ENCODE measurements at regions not wholly inside any gene's neighbourhood (a gene's known extent, or its start where the extent isn't known, plus 50 kb on each side); places are given as distances from the start of the nearest gene placed in this dataset.
"Not testable (repeated sequence)": the region's sequence is repeated elsewhere in the genome, so short reads cannot be mapped to it uniquely, and the experiment has no call there.

DNA sequence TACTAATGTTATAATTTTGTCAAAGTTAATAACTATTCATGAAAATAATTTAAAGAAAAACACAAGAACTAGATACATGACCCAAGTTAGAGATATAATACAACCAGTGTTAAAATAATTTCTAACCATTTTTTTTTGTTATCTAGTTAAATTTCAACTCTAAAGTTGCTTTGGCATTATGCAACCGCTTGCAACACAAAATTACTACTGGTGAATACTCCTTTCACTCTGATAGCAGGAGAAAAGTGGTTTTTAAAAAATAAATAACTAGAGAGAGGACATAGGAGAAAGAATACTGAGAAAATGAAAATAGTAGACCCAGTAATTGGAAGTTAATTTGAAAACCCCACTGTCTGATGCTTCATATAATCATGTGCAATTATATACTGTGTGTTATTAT is 622.4 kb upstream of the GRIN3A start:
- no peak overlapping the region for H3K27ac ChIP-seq
- H3K27me3 ChIP-seq (ENCODE audit: insufficient read depth, low read depth, severe bottlenecking): no peaks in the 10 kb centered on the region
- H3K36me3 ChIP-seq: no peaks in the 10 kb centered on the region
- TF ChIP-seq, protein P1, sequence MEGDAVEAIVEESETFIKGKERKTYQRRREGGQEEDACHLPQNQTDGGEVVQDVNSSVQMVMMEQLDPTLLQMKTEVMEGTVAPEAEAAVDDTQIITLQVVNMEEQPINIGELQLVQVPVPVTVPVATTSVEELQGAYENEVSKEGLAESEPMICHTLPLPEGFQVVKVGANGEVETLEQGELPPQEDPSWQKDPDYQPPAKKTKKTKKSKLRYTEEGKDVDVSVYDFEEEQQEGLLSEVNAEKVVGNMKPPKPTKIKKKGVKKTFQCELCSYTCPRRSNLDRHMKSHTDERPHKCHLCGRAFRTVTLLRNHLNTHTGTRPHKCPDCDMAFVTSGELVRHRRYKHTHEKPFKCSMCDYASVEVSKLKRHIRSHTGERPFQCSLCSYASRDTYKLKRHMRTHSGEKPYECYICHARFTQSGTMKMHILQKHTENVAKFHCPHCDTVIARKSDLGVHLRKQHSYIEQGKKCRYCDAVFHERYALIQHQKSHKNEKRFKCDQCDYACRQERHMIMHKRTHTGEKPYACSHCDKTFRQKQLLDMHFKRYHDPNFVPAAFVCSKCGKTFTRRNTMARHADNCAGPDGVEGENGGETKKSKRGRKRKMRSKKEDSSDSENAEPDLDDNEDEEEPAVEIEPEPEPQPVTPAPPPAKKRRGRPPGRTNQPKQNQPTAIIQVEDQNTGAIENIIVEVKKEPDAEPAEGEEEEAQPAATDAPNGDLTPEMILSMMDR (IDR thresholded peaks at IDR 0.05; ENCODE audit: low read depth, low read length): no peak
- no peak overlapping the region for H3K4me3 ChIP-seq (ENCODE audit: low read depth, low read length)
- H3K9me3 ChIP-seq (ENCODE audit: severe bottlenecking): peaks cover 2% of the 10 kb centered on the region
- no peak for DNase-seq

- no peak for DNase-seq
- H3K27ac ChIP-seq: no peak overlapping the region
- peaks cover 2% of the 10 kb centered on the region for H3K9me3 ChIP-seq (ENCODE audit: severe bottlenecking)
- no peaks in the 10 kb centered on the region for H3K36me3 ChIP-seq
- H3K27me3 ChIP-seq (ENCODE audit: insufficient read depth, low read depth, severe bottlenecking): no peaks in the 10 kb centered on the region
- TF ChIP-seq, protein P1 (IDR thresholded peaks at IDR 0.05; ENCODE audit: low read depth, low read length): no peak
- no peak overlapping the region for H3K4me3 ChIP-seq (ENCODE audit: low read depth, low read length)
Observed at GRCh38 chr9:102355982-102356381, 617.5 kb upstream of the GRIN3A start.

GRCh38 chr9:102354041-102354440 is 615.6 kb upstream of the GRIN3A start:
- Histone ChIP-seq H3K27ac (no peak overlapping the region), H3K27me3 (ENCODE audit: insufficient read depth, low read depth, severe bottlenecking) (no peaks in the 10 kb centered on the region), H3K36me3 (no peaks in the 10 kb centered on the region), H3K4me3 (ENCODE audit: low read depth, low read length) (no peak overlapping the region), H3K9me3 (ENCODE audit: severe bottlenecking) (peaks cover 2% of the 10 kb centered on the region)
- DNase-seq: no peak
- TF ChIP-seq, protein P1 (IDR thresholded peaks at IDR 0.05; ENCODE audit: low read depth, low read length): no peak

DNA sequence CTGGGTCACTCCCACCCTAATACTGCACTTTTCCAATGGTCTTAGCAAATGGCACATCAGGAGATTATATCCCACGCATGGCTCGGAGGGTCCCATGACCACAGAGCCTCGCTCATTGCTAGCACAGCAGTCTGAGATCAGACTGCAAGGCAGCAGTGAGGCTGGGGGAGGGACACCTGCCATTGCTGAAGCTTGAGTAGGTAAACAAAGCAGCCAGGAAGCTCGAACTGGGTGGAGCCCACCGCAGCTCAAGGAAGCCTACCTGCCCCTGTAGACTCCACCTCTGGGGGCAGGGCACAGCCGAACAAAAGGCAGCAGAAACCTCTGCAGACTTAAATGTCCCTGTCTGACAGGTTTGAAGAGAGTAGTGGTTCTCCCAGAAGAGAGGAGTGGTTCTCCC is 599.0 kb upstream of the GRIN3A start:
- DNase-seq; H3K36me3 ChIP-seq; H3K4me3 ChIP-seq (ENCODE audit: low read depth, low read length); H3K27me3 ChIP-seq (ENCODE audit: insufficient read depth, low read depth, severe bottlenecking); H3K27ac ChIP-seq; H3K9me3 ChIP-seq (ENCODE audit: severe bottlenecking): not testable (repeated sequence)

DNA sequence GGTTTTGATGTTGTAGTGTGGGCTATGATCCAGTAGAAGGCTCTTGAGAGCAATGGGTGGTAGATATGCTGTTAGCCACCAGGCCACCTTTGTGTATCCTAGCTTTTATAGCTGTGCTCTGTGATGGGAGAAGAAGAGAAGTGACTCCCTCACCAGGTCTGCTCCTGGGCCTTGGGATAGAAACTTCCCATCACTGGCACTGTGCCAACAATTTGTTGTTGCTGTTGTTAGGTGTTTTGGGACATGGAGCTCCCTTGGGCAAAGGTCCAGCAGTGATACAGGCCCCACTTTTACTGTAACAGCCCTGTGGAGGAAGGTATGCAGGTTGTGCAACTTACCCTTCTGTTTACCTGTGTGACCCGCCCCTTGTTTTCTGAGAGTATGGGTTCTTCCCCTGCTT is 570.9 kb upstream of the GRIN3A start:
- no peak for DNase-seq
- no peak overlapping the region for H3K4me3 ChIP-seq (ENCODE audit: low read depth, low read length)
- H3K27ac ChIP-seq: no peak overlapping the region
- no peaks in the 10 kb centered on the region for H3K36me3 ChIP-seq
- no peaks in the 10 kb centered on the region for H3K27me3 ChIP-seq (ENCODE audit: insufficient read depth, low read depth, severe bottlenecking)
- TF ChIP-seq, protein P1 (IDR thresholded peaks at IDR 0.05; ENCODE audit: low read depth, low read length): no peak
- H3K9me3 ChIP-seq (ENCODE audit: severe bottlenecking): peaks cover 8% of the 10 kb centered on the region

- Histone ChIP-seq H3K27ac (no peak overlapping the region), H3K9me3 (ENCODE audit: severe bottlenecking) (no peaks in the 10 kb centered on the region), H3K4me3 (ENCODE audit: low read depth, low read length) (no peak overlapping the region), H3K27me3 (ENCODE audit: insufficient read depth, low read depth, severe bottlenecking) (no peaks in the 10 kb centered on the region), H3K36me3 (no peaks in the 10 kb centered on the region)
- no peak for DNase-seq
- TF ChIP-seq, protein P1 (IDR thresholded peaks at IDR 0.05; ENCODE audit: low read depth, low read length): no peak
Observed at GRCh38 chr9:102295188-102295587, 556.7 kb upstream of the GRIN3A start.

Measured in WERI-Rb-1 (cell line).